Loucy (cell line): ENCODE measurements at regions not wholly inside any gene's neighbourhood (a gene's known extent, or its start where the extent isn't known, plus 50 kb on each side); places are given as distances from the start of the nearest gene placed in this dataset.

ENCODE experiments used
- H2AFZ ChIP-seq: fragments of 200-600 bp; sonication (generic); 2 replicates; pipeline ENCODE4 v1.6.0; 2016; ENCODE audit warnings: antibody characterized with exemption, mild to moderate bottlenecking, low read length, moderate library complexity
- H3F3A ChIP-seq: fragments of 200-600 bp; 2 replicates; pipeline ENCODE4 v1.6.0; 2016; ENCODE audit warnings: antibody characterized with exemption, low read depth, mild to moderate bottlenecking
- H3K27me3 ChIP-seq: fragments of 200-600 bp; sonication (generic); 2 replicates; pipeline ENCODE4 v1.6.1; 2014; ENCODE audit warnings: low read length, mild to moderate bottlenecking; ENCODE audit not compliant: insufficient read depth, poor library complexity, severe bottlenecking
- H3K36me3 ChIP-seq: fragments of 200-600 bp; sonication (generic); 2 replicates; pipeline ENCODE4 v1.6.1; 2016; ENCODE audit warnings: low read length; ENCODE audit not compliant: insufficient read depth
- H3K4me1 ChIP-seq: fragments of 200-600 bp; sonication (generic); 2 replicates; pipeline ENCODE4 v1.5.1; 2014; ENCODE audit warnings: low read length, mild to moderate bottlenecking; ENCODE audit not compliant: insufficient read depth, poor library complexity, severe bottlenecking
- H3K4me2 ChIP-seq: fragments of 200-600 bp; sonication (generic); 2 replicates; pipeline ENCODE4 v1.6.0; 2014; ENCODE audit warnings: antibody characterized with exemption, low read length, low read depth, mild to moderate bottlenecking; ENCODE audit not compliant: poor library complexity, severe bottlenecking
- H3K4me3 ChIP-seq: fragments of 200-600 bp; sonication (generic); 2 replicates; pipeline ENCODE4 v1.5.1; 2014; ENCODE audit warnings: low read length, mild to moderate bottlenecking, mixed read lengths; ENCODE audit not compliant: poor library complexity, severe bottlenecking
- H3K79me2 ChIP-seq: fragments of 200-600 bp; sonication (generic); 2 replicates; pipeline ENCODE4 v1.6.1; 2014; ENCODE audit warnings: low read length; ENCODE audit not compliant: insufficient read depth
- H3K9ac ChIP-seq: fragments of 200-600 bp; sonication (generic); 2 replicates; pipeline ENCODE4 v1.6.0; 2014; ENCODE audit warnings: mild to moderate bottlenecking, low read depth, low read length, moderate library complexity; ENCODE audit not compliant: poor library complexity, severe bottlenecking
- H3K9me2 ChIP-seq: fragments of 200-600 bp; sonication (generic); replicated peaks from 2 replicates; pipeline ENCODE4 v1.6.1; 2016; ENCODE audit warnings: low read depth, low read length, mixed read lengths
- H3K9me3 ChIP-seq: fragments of 200-600 bp; sonication (generic); 2 replicates; pipeline ENCODE4 v1.6.1; 2014; ENCODE audit warnings: mild to moderate bottlenecking, antibody characterized with exemption, low read length, low read depth; ENCODE audit not compliant: insufficient read depth
- H4K20me1 ChIP-seq: fragments of 200-600 bp; sonication (generic); 2 replicates; pipeline ENCODE4 v1.6.0; 2014; ENCODE audit warnings: antibody characterized with exemption, low read length, mild to moderate bottlenecking; ENCODE audit not compliant: insufficient read depth, poor library complexity, severe bottlenecking
- EZH2phosphoT487 ChIP-seq: fragments of 200-600 bp; IDR thresholded peaks from 2 replicates; pipeline ENCODE4 v1.6.1; 2018; ENCODE audit warnings: antibody characterized with exemption, mild to moderate bottlenecking, moderate library complexity, borderline replicate concordance
- TF ChIP-seq, protein P1 (sequence below): fragments of 200-600 bp; sonication (generic); conservative IDR thresholded peaks from 2 replicates; pipeline ENCODE4 v1.5.1; 2014; ENCODE audit warnings: mild to moderate bottlenecking, antibody characterized with exemption, low read length

GRCh38 chr2:64748561-64748960 is 94.8 kb upstream of the SERTAD2 start:
- Histone ChIP-seq H3K4me3 (peak overlapping the region; percentile 94), H3K9ac (peak overlapping the region; percentile 92), H2AFZ (peak overlapping the region; percentile 56; the same call in 1 of the 2 replicates), H3K36me3 (no peaks in the 10 kb centered on the region), H3K27me3 (no peaks in the 10 kb centered on the region), H3F3A (peaks cover 17% of the 10 kb centered on the region; the same call in 1 of the 2 replicates), H3K9me3 (no peaks in the 10 kb centered on the region), H3K4me1 (peaks cover 51% of the 10 kb centered on the region), H3K79me2 (peaks cover 53% of the 10 kb centered on the region), H3K4me2 (peak overlapping the region; percentile 92), H3K9me2 (no peaks in the 10 kb centered on the region), H4K20me1 (no peaks in the 10 kb centered on the region)
- no peak for TF ChIP-seq EZH2phosphoT487

DNA sequence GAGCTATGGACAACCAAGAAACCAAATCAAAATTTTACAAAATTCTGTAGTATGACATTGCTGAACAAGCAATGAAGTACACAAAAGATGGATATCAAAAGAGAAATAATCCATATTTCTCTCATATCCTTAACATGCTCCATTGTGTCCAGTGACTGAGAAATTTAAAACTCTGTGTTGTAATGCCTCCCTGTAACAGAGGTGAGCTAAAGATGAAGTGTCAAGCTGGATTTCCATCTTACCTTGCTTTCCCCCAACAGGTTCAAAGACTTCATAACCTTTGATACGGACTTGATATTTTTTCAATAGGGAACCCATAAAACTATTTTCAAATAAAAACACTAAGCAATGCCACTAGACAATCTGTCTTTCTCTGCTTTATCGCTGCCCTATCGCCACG is 95.7 kb upstream of the SERTAD2 start:
- peak overlapping the region; percentile 83; the same call in 1 of the 2 replicates for H2AFZ ChIP-seq
- H3K9me2 ChIP-seq, result no peaks in the 10 kb centered on the region
- H3K27me3 ChIP-seq, result no peaks in the 10 kb centered on the region
- no peaks in the 10 kb centered on the region for H3K9me3 ChIP-seq
- peaks cover 17% of the 10 kb centered on the region; the same call in 1 of the 2 replicates for H3F3A ChIP-seq
- peaks cover 45% of the 10 kb centered on the region for H3K4me1 ChIP-seq
- peak overlapping the region; percentile 92 for H3K9ac ChIP-seq
- no peaks in the 10 kb centered on the region for H3K36me3 ChIP-seq
- H3K79me2 ChIP-seq, result peaks cover 45% of the 10 kb centered on the region
- TF ChIP-seq EZH2phosphoT487, result no peak
- TF ChIP-seq, protein P1, sequence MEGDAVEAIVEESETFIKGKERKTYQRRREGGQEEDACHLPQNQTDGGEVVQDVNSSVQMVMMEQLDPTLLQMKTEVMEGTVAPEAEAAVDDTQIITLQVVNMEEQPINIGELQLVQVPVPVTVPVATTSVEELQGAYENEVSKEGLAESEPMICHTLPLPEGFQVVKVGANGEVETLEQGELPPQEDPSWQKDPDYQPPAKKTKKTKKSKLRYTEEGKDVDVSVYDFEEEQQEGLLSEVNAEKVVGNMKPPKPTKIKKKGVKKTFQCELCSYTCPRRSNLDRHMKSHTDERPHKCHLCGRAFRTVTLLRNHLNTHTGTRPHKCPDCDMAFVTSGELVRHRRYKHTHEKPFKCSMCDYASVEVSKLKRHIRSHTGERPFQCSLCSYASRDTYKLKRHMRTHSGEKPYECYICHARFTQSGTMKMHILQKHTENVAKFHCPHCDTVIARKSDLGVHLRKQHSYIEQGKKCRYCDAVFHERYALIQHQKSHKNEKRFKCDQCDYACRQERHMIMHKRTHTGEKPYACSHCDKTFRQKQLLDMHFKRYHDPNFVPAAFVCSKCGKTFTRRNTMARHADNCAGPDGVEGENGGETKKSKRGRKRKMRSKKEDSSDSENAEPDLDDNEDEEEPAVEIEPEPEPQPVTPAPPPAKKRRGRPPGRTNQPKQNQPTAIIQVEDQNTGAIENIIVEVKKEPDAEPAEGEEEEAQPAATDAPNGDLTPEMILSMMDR, result no peak
- peak overlapping the region; percentile 94 for H3K4me3 ChIP-seq
- H3K4me2 ChIP-seq, result peak overlapping the region; percentile 92
- no peaks in the 10 kb centered on the region for H4K20me1 ChIP-seq

GRCh38 chr2:64750001-64750816 is 96.5 kb upstream of the SERTAD2 start:
- peaks cover 17% of the 10 kb centered on the region; the same call in 1 of the 2 replicates for H3F3A ChIP-seq
- peak overlapping the region; percentile 94 for H3K4me3 ChIP-seq
- no peaks in the 10 kb centered on the region for H3K9me3 ChIP-seq
- no peaks in the 10 kb centered on the region for H3K36me3 ChIP-seq
- no peaks in the 10 kb centered on the region for H3K27me3 ChIP-seq
- peaks cover 41% of the 10 kb centered on the region for H3K79me2 ChIP-seq
- H3K4me1 ChIP-seq, result peaks cover 38% of the 10 kb centered on the region
- no peak for TF ChIP-seq EZH2phosphoT487
- TF ChIP-seq, protein P1, result peak; percentile 26
- H3K9ac ChIP-seq, result peak overlapping the region; percentile 92
- H2AFZ ChIP-seq, result peak overlapping the region; percentile 83
- no peaks in the 10 kb centered on the region for H3K9me2 ChIP-seq
- no peaks in the 10 kb centered on the region for H4K20me1 ChIP-seq
- peak overlapping the region; percentile 92 for H3K4me2 ChIP-seq
